Fibroblast of villous mesenchyme (primary cell): ENCODE measurements at regions not wholly inside any gene's neighbourhood (a gene's known extent, or its start where the extent isn't known, plus 50 kb on each side); places are given as distances from the start of the nearest gene placed in this dataset.

Experiments used
- DNase-seq: peaks from one replicate; pipeline ENCODE4 v3.0.0-alpha.2; 2010; ENCODE audit warnings: low read depth
- H3K4me3 ChIP-seq: 2 replicates; pipeline ENCODE4 v1.5.1; 2011; ENCODE audit warnings: low read depth, mild to moderate bottlenecking, low read length
- TF ChIP-seq, protein P1 (sequence below): IDR thresholded peaks from 2 replicates; pipeline ENCODE4 v1.5.1; 2012; ENCODE audit warnings: low read depth, mild to moderate bottlenecking, low read length; ENCODE audit not compliant: insufficient read depth

DNA sequence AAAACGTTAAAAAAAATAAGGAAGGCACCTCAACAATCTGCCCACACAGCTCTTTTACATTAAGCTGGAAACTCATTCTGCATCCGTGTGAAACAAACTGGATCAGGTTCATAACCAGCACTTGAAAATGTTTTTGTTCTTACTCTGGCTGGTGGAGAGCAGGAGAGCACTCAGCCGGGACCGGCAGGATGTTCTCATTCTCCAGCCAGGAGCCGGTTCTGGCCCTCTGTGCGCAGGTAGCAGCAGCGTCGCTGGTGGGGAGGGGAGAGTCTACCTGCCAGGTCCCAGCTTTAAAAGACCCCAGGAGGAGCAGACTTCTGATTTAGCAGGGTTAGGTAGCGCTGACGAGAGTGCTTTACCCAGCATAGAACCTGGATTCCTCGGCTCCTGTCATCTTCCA lies 834.9 kb upstream of the SALL3 start:
- TF ChIP-seq, protein P1, sequence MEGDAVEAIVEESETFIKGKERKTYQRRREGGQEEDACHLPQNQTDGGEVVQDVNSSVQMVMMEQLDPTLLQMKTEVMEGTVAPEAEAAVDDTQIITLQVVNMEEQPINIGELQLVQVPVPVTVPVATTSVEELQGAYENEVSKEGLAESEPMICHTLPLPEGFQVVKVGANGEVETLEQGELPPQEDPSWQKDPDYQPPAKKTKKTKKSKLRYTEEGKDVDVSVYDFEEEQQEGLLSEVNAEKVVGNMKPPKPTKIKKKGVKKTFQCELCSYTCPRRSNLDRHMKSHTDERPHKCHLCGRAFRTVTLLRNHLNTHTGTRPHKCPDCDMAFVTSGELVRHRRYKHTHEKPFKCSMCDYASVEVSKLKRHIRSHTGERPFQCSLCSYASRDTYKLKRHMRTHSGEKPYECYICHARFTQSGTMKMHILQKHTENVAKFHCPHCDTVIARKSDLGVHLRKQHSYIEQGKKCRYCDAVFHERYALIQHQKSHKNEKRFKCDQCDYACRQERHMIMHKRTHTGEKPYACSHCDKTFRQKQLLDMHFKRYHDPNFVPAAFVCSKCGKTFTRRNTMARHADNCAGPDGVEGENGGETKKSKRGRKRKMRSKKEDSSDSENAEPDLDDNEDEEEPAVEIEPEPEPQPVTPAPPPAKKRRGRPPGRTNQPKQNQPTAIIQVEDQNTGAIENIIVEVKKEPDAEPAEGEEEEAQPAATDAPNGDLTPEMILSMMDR: no peak
- no peak for DNase-seq
- no peak overlapping the region for H3K4me3 ChIP-seq

DNA sequence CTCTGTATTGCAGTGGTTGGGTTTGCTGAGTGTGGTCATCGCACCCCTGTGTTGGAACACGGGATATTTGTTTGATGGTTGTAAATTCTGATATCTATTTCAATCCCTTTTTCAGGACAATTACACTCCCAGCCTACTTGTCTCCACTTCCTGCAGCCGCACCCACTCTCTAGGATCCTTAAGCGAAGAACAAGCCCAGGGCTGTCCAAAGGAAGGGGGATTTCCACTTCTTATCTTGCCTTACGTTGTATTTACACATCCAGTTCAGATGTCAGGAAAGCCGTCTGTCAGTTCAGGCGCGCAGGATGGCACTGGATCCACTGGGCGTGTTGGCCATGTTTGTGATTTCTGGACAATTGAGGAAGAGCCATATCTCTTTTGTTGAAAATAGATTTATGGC lies 834.5 kb upstream of the SALL3 start:
- TF ChIP-seq, protein P1: no peak
- DNase-seq: no peak
- H3K4me3 ChIP-seq: no peak overlapping the region

DNA sequence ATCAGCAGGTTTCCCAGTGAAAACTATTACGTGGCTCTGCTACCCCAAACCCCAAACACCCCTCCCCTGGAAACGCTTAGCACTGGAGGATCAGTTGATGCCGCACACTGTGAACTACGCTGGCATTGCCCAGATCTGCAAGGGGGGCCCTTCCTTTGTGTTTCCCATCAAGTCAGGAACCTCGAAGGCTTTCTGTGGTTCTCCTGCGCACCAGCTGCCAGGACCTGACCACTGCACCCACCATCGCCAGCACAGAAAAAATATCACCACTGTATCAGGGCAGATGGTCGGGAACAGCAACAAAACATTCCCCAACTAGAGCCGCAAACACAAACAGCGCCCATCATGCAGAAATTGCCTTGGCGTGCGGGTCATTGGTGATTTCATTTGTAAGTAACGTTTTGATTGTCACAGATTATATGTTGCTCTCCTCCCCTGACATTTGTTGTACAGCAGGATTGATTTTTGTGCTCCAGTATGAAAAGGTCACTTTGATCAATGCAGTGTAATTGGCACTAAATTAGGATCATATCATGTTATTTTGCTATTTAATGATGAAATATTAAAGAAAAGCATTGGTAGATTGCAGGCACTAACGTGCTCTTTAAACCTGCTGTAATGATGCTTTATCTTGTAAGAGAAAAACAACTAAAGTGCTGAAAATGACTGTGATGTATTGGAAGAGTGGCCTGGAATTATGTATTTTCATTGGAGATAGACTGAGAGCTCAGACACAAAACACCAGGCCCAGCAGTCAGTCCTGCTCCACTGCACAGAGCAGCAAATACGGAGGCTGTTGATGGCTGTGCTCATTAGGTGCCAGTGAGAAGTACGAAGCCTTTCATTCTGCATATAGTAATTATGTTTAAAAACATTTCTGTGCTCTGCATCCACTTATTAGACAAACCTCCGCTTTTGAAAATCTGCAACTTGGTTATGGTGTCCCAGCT lies 833.2 kb upstream of the SALL3 start:
- H3K4me3 ChIP-seq: no peak overlapping the region
- TF ChIP-seq, protein P1: no peak
- no peak for DNase-seq

DNA sequence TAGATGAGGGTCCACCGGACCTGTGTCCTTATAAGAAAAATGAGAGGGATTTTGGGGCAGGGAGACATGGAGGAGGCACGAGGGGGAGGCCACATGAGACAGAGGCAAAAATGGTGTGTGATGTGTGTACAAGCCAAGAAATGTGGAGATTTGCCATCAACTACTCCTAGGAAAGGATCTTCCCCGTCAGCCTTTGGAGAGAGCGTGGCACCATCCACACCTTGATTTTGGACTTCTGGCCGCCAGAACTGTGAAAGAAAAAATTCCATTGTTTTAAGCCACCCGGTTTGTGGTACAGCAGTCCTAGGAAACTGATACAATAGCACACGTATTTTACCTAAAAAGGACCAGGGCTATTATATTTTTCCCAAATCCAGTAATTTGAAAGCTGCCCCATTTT lies 829.0 kb upstream of the SALL3 start:
- no peak overlapping the region for H3K4me3 ChIP-seq
- TF ChIP-seq, protein P1: no peak
- no peak for DNase-seq

DNA sequence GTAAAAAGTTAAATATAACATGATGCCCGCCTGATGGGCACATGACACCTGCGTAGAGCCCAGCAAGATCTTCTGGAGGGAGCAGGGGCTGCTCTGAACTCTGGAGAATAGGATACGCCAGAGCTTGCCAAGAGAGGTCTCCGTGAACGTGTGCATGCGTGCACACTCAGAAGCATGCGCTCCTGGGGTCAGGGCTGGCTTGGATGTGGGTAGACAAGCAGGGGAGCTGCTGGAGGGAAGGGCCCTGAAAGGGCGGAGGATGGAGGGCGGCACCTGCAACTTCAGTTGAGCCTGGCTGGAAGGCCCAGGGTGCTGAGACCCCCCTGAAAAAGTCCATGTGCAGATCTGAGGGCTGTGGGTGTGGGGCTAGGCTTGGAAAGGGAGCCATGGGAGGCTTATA lies 828.4 kb upstream of the SALL3 start:
- no peak overlapping the region for H3K4me3 ChIP-seq
- no peak for DNase-seq
- TF ChIP-seq, protein P1: no peak

DNA sequence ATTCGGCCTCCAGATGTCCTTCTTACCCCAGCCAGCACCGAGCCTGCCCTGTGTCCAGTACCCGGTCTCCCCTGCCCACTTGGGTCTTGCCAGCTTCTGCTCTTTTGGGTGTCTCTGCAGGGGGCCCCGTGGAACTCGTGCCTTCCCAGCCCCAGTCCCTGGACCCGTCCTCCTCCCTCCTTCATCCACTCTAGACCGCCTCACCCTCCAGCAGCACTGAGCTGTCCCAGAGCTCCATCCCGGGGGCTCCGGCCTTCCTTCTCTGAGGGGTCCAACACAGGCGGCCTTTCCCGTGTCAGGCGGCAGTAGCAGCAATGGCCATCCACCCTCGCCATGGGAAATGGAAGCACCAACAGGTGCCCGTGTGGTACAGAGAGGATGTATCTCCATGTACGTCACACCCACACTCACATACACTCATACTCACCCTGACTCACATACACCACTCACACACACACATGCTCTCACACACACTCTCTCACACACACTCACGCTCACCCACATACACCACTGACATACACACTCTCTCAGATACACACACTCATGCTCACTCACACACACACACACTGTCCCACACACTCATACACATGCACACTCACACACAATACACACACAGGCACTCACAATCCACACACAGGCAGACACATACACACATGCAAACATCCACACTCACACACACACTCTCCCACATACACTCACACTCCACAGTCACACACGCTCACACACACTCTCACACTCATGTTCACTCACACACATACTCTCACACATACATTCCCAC lies 827.5 kb upstream of the SALL3 start:
- no peak for DNase-seq
- TF ChIP-seq, protein P1: no peak
- H3K4me3 ChIP-seq: no peak overlapping the region
